Chondrocyte (in vitro differentiated cells): ENCODE measurements at regions not wholly inside any gene's neighbourhood (a gene's known extent, or its start where the extent isn't known, plus 50 kb on each side); places are given as distances from the start of the nearest gene placed in this dataset.

Experiments used
- DNase-seq: peaks from one replicate; pipeline ENCODE4 v3.0.0; 2021; ENCODE audit warnings: mixed read lengths, low spot score
- H3K27ac Mint-ChIP-seq: one replicate; pipeline ENCODE4 v1.8.0; 2021; ENCODE audit warnings: mild to moderate bottlenecking, moderate library complexity, mixed read lengths; ENCODE audit not compliant: unreplicated experiment
- H3K27me3 Mint-ChIP-seq: 2 replicates; pipeline ENCODE4 v1.8.0; 2021; ENCODE audit warnings: low read depth, mixed read lengths
- H3K36me3 Mint-ChIP-seq: 2 replicates; pipeline ENCODE4 v1.8.0; 2021; ENCODE audit warnings: low read depth, mixed read lengths
- H3K4me1 Mint-ChIP-seq: 2 replicates; pipeline ENCODE4 v1.8.0; 2021; ENCODE audit warnings: low read depth, mild to moderate bottlenecking, mixed read lengths
- H3K4me3 Mint-ChIP-seq: one replicate; pipeline ENCODE4 v1.8.0; 2021; ENCODE audit warnings: mild to moderate bottlenecking, moderate library complexity, mixed read lengths; ENCODE audit not compliant: unreplicated experiment
- H3K9me3 Mint-ChIP-seq: 2 replicates; pipeline ENCODE4 v1.8.0; 2021; ENCODE audit warnings: low read depth, mixed read lengths
- TF ChIP-seq, protein P1 (sequence below): fragments of 200-600 bp; sonication (generic); IDR thresholded peaks from 2 replicates; pipeline ENCODE4 v1.5.0; 2021; ENCODE audit warnings: antibody characterized with exemption, mild to moderate bottlenecking, moderate library complexity

DNA sequence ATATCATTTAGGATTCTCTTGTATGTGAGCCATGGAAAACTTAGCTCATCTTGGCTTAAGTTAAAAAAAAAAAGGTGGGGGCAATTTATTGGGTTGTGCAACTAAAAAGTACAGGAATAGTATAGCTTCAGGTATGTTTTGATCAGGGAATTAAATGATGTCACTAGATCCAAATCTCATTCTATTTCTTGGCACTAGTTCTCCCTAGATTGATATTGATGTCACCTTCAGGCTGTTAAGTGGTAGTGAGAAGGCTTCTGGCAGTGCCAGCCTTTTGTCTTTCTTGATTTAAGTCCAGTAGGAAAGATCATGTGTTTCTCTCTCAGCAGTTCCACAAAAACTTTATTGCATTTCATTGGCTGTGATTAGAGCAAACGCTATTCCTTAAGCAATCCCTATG, 65.0 kb upstream of the ZBED5 start:
- Mint-ChIP-seq H3K4me1 (peaks cover 30% of the 10 kb centered on the region), H3K27me3 (no peaks in the 10 kb centered on the region), H3K4me3 (no peak overlapping the region), H3K9me3 (peaks cover 9% of the 10 kb centered on the region), H3K36me3 (peaks cover 1% of the 10 kb centered on the region), H3K27ac (no peak overlapping the region)
- no peak for DNase-seq
- TF ChIP-seq, protein P1, sequence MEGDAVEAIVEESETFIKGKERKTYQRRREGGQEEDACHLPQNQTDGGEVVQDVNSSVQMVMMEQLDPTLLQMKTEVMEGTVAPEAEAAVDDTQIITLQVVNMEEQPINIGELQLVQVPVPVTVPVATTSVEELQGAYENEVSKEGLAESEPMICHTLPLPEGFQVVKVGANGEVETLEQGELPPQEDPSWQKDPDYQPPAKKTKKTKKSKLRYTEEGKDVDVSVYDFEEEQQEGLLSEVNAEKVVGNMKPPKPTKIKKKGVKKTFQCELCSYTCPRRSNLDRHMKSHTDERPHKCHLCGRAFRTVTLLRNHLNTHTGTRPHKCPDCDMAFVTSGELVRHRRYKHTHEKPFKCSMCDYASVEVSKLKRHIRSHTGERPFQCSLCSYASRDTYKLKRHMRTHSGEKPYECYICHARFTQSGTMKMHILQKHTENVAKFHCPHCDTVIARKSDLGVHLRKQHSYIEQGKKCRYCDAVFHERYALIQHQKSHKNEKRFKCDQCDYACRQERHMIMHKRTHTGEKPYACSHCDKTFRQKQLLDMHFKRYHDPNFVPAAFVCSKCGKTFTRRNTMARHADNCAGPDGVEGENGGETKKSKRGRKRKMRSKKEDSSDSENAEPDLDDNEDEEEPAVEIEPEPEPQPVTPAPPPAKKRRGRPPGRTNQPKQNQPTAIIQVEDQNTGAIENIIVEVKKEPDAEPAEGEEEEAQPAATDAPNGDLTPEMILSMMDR = no peak

DNA sequence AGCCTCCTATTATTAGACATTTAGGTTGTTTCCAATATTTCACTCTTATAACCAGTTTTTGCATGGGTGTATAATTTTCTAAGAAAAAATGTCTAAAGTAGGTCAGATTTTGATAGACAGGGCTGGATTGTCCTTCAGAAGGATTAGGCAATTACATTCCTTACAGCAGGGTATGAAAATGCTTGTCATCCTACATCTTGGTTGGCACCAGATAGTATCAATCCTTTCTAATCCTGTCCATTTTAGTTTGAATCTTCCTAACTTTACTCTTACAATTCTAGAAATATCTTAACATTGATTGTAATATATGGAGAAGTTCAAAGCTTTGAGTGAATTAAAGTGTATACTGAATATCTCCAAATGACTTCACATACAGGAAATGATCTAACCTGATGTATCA, 63.0 kb upstream of the ZBED5 start:
- DNase-seq = no peak
- Mint-ChIP-seq H3K9me3 (peaks cover 13% of the 10 kb centered on the region), H3K27ac (no peak overlapping the region), H3K4me1 (peaks cover 13% of the 10 kb centered on the region), H3K36me3 (peaks cover 3% of the 10 kb centered on the region), H3K27me3 (no peaks in the 10 kb centered on the region), H3K4me3 (no peak overlapping the region)
- TF ChIP-seq, protein P1 = no peak

DNA sequence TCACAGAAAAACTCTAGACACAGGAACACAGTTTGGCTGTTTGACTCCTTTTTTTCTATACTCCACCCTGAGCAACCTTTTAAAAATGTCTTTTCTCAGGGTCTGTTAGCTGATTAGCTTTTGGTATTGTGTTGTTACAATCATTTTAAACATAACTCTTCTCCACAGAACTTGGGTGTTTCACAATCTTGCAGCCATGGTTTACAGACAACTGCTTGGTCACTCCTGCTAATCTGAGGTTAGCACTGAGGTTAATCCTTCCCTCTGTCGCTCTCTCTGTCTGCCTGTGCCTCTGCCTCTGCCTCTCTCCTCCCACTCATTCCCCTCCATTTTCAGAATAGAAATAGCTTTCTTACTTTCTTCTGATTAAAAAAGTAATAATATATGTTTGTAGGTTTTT, 62.4 kb upstream of the ZBED5 start:
- Mint-ChIP-seq H3K9me3 (peaks cover 13% of the 10 kb centered on the region), H3K4me1 (peaks cover 6% of the 10 kb centered on the region), H3K4me3 (no peak overlapping the region), H3K36me3 (peaks cover 3% of the 10 kb centered on the region), H3K27ac (no peak overlapping the region), H3K27me3 (no peaks in the 10 kb centered on the region)
- TF ChIP-seq, protein P1 = no peak
- no peak for DNase-seq

DNA sequence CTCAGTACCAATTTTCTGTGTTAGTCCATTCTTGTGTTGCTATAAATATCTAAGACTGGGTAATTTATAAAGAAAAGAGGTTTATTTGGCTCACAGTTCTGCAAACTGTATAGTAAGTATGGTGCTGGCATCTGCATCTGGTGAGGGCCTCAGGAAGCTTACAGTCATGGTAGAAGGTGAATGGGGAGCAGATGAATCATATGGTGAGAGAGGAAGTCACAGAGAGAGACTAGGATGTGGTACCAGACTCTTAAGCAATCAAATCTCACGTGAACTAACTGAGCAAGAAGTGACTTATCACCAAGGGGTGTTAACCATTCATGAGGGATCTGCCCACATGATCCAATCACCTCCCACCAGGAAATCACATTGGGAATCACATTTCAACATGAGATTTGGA, 60.8 kb upstream of the ZBED5 start:
- H3K4me1 Mint-ChIP-seq = no peaks in the 10 kb centered on the region
- no peak overlapping the region for H3K4me3 Mint-ChIP-seq
- DNase-seq = no peak
- no peaks in the 10 kb centered on the region for H3K27me3 Mint-ChIP-seq
- TF ChIP-seq, protein P1 = no peak
- H3K27ac Mint-ChIP-seq = no peak overlapping the region
- H3K9me3 Mint-ChIP-seq = peaks cover 13% of the 10 kb centered on the region
- H3K36me3 Mint-ChIP-seq = peaks cover 3% of the 10 kb centered on the region

DNA sequence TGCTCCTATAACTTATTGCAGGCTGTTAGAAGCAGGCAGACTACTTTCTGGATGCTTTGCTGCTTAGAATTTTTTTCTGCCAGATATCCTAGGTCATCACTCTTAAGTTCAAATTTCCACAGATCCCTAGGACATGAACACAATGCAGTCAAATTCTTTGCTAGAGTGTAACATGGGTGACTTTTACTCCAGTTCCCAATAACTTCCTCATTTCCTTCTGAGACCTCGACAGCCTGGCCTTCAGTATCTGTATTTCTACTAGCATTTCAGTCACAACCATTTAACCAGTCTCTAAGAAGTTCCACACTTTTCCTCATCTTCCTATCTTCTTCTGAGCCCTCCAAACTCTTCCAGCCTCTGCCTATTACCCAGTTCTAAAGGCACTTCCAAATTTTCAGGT, 60.4 kb upstream of the ZBED5 start:
- no peak for DNase-seq
- Mint-ChIP-seq H3K4me1 (no peaks in the 10 kb centered on the region), H3K27ac (no peak overlapping the region), H3K27me3 (no peaks in the 10 kb centered on the region), H3K9me3 (peaks cover 13% of the 10 kb centered on the region), H3K4me3 (no peak overlapping the region), H3K36me3 (peaks cover 3% of the 10 kb centered on the region)
- TF ChIP-seq, protein P1 = no peak
